NB4 (cell line): ENCODE measurements at regions not wholly inside any gene's neighbourhood (a gene's known extent, or its start where the extent isn't known, plus 50 kb on each side); places are given as distances from the start of the nearest gene placed in this dataset.

Experiments used
- CTCF ChIP-seq: IDR thresholded peaks from one replicate; pipeline ENCODE4 v1.5.1; 2012; ENCODE audit warnings: low read depth, low read length
- MAX ChIP-seq: IDR thresholded peaks from 2 replicates; pipeline ENCODE4 v1.6.1; 2011; ENCODE audit warnings: low read depth, low read length
- MYC ChIP-seq: IDR thresholded peaks from 2 replicates; pipeline ENCODE4 v1.6.1; 2011; ENCODE audit warnings: low read depth, low read length
- POLR2A ChIP-seq: IDR thresholded peaks from 2 replicates; pipeline ENCODE4 v1.6.1; 2011; ENCODE audit warnings: mild to moderate bottlenecking; ENCODE audit not compliant: insufficient read length; ENCODE audit errors: extremely low read depth

GRCh38 chr14:62181591-62181990, 419.4 kb downstream of the SNAPC1 start:
- TF ChIP-seq CTCF (no peak), POLR2A (no peak), MAX (no peak), MYC (no peak)
